IMR-90 (cell line): ENCODE measurements at regions not wholly inside any gene's neighbourhood (a gene's known extent, or its start where the extent isn't known, plus 50 kb on each side); places are given as distances from the start of the nearest gene placed in this dataset.

ENCODE experiments used
- ATAC-seq: fragments of 200-7000 bp; cut with Tn5 transposase; 2 replicates; pipeline ENCODE4 v1.9.1; 2020; ENCODE audit warnings: low read depth, mild to moderate bottlenecking, moderate library complexity
- BruUV-seq: library from RNA; stranded (reverse); fragments of 400-500 nt; replicated peaks from 2 replicates; lab custom pipeline; 2021; lab: Mats Ljungman, UMichigan
- CTCF ChIA-PET: fragments of 300-600 bp; formaldehyde crosslinking; extraction: SDS; loops from one replicate; lab custom pipeline; 2021; ENCODE audit warnings: antibody characterized with exemption; lab: Yijun Ruan, JAX
- POLR2A ChIA-PET: fragments of 300-600 bp; sonication (Branson Sonifier 250); formaldehyde crosslinking; loops from one replicate; lab custom pipeline; 2022; ENCODE audit warnings: antibody characterized with exemption; ENCODE audit not compliant: unreplicated experiment; lab: Charles Lee
- DNase-seq: peaks from one replicate; pipeline ENCODE4 v3.0.0; 2013
- H2AFZ ChIP-seq: replicated peaks from 2 replicates; pipeline ENCODE3; 2013; ENCODE audit warnings: low read length, mild to moderate bottlenecking; ENCODE audit not compliant: poor library complexity
- H2AK5ac ChIP-seq: 2 replicates; pipeline ENCODE4 v1.6.1; 2013; ENCODE audit warnings: low read depth, low read length, inconsistent platforms
- H2AK9ac ChIP-seq: replicated peaks from 2 replicates; pipeline ENCODE3; 2013; ENCODE audit warnings: mild to moderate bottlenecking, low read depth, low read length, moderate library complexity; ENCODE audit not compliant: poor library complexity
- H2BK120ac ChIP-seq: 2 replicates; pipeline ENCODE4 v1.6.1; 2013; ENCODE audit warnings: low read depth, low read length, inconsistent platforms
- H2BK15ac ChIP-seq: 3 replicates; pipeline ENCODE4 v1.6.1; 2013; ENCODE audit warnings: low read depth, low read length, inconsistent platforms
- H2BK20ac ChIP-seq: 2 replicates; pipeline ENCODE4 v1.6.1; 2013; ENCODE audit warnings: low read depth, mild to moderate bottlenecking, inconsistent platforms, low read length, moderate library complexity
- H2BK5ac ChIP-seq: 2 replicates; pipeline ENCODE4 v1.6.1; 2013; ENCODE audit warnings: mild to moderate bottlenecking, low read depth, low read length, inconsistent platforms; ENCODE audit not compliant: poor library complexity, severe bottlenecking
- H3K14ac ChIP-seq: replicated peaks from 2 replicates; pipeline ENCODE4 v1.6.1; 2013; ENCODE audit warnings: low read depth, low read length, inconsistent platforms
- H3K18ac ChIP-seq: 2 replicates; pipeline ENCODE4 v1.6.1; 2013; ENCODE audit warnings: low read depth, low read length, control low read depth
- H3K23ac ChIP-seq: 2 replicates; pipeline ENCODE4 v1.6.1; 2013; ENCODE audit warnings: low read depth, low read length, inconsistent platforms
- H3K27ac ChIP-seq: 2 replicates; pipeline ENCODE4 v1.5.1; 2013; ENCODE audit warnings: mild to moderate bottlenecking, control low read depth, low read length; ENCODE audit not compliant: insufficient read depth
- H3K27me3 ChIP-seq: 2 replicates; pipeline ENCODE4 v1.6.1; 2013; ENCODE audit warnings: low read length; ENCODE audit not compliant: control insufficient read depth, insufficient read depth
- H3K36me3 ChIP-seq: 2 replicates; pipeline ENCODE4 v1.6.1; 2013; ENCODE audit warnings: low read length, mixed read lengths; ENCODE audit not compliant: control insufficient read depth, insufficient read depth
- H3K4ac ChIP-seq: 2 replicates; pipeline ENCODE4 v1.6.1; 2013; ENCODE audit warnings: low read depth, low read length, inconsistent platforms
- H3K4me1 ChIP-seq: 2 replicates; pipeline ENCODE4 v1.6.1; 2013; ENCODE audit warnings: low read length, mixed read lengths; ENCODE audit not compliant: control insufficient read depth, insufficient read depth
- H3K4me2 ChIP-seq: 2 replicates; pipeline ENCODE4 v1.6.1; 2013; ENCODE audit warnings: low read depth, mild to moderate bottlenecking, control low read depth, low read length, moderate library complexity
- H3K4me3 ChIP-seq: 2 replicates; pipeline ENCODE4 v1.5.1; 2013; ENCODE audit warnings: low read depth, mild to moderate bottlenecking, control low read depth, low read length, moderate library complexity; ENCODE audit not compliant: insufficient read depth
- H3K56ac ChIP-seq: 2 replicates; pipeline ENCODE4 v1.6.1; 2013; ENCODE audit warnings: low read length, inconsistent platforms; ENCODE audit not compliant: insufficient read depth; ENCODE audit errors: extremely low read depth
- H3K79me1 ChIP-seq, 2 experiments: 2 replicates each; pipeline ENCODE4 v1.6.1; 2013; ENCODE audit warnings: low read length in 2 of 2, inconsistent platforms in 1 of 2, low read depth in 1 of 2
- H3K9ac ChIP-seq: 2 replicates; pipeline ENCODE4 v1.6.1; 2013; ENCODE audit warnings: low read depth, low read length, control low read depth
- H3K9me1 ChIP-seq: 2 replicates; pipeline ENCODE4 v1.6.1; 2013; ENCODE audit warnings: low read length, inconsistent platforms; ENCODE audit not compliant: insufficient read depth
- H3K9me3 ChIP-seq: 2 replicates; pipeline ENCODE4 v1.6.1; 2013; ENCODE audit warnings: low read length; ENCODE audit not compliant: control insufficient read depth, insufficient read depth
- H4K20me1 ChIP-seq: 2 replicates; pipeline ENCODE4 v1.6.1; 2013; ENCODE audit warnings: low read length, inconsistent platforms; ENCODE audit not compliant: insufficient read depth
- H4K5ac ChIP-seq: 2 replicates; pipeline ENCODE4 v1.6.1; 2013; ENCODE audit warnings: mild to moderate bottlenecking, low read depth, low read length, control low read depth
- H4K8ac ChIP-seq, 2 experiments: 2 replicates each; pipeline ENCODE4 v1.6.1; 2013; ENCODE audit warnings: low read depth in 2 of 2, low read length in 2 of 2, control low read depth in 1 of 2, inconsistent platforms in 1 of 2
- H4K91ac ChIP-seq: 2 replicates; pipeline ENCODE4 v1.6.1; 2013; ENCODE audit warnings: low read depth, low read length, inconsistent platforms; ENCODE audit not compliant: insufficient read depth
- CEBPB ChIP-seq: IDR thresholded peaks from 2 replicates; pipeline ENCODE4 v1.6.1; 2012; ENCODE audit warnings: low read depth, low read length, improper control_type of control experiment
- FOS ChIP-seq: fragments of 150-350 bp; IDR thresholded peaks from 2 replicates; pipeline ENCODE4 v1.6.1; 2016; ENCODE audit warnings: low read depth, low read length
- MAFK ChIP-seq: IDR thresholded peaks from 2 replicates; pipeline ENCODE4 v1.6.1; 2012; ENCODE audit warnings: low read depth, low read length, improper control_type of control experiment
- MAZ ChIP-seq: IDR thresholded peaks from 2 replicates; pipeline ENCODE4 v1.6.1; 2012; ENCODE audit warnings: low read depth, mild to moderate bottlenecking, low read length, improper control_type of control experiment, moderate library complexity, borderline replicate concordance
- MXI1 ChIP-seq: IDR thresholded peaks from 2 replicates; pipeline ENCODE4 v1.6.1; 2012; ENCODE audit warnings: low read depth, mild to moderate bottlenecking, low read length, moderate library complexity, borderline replicate concordance
- POLR2A ChIP-seq: IDR thresholded peaks from 2 replicates; pipeline ENCODE4 v1.6.1; 2012; ENCODE audit warnings: mild to moderate bottlenecking, low read depth, low read length
- RCOR1 ChIP-seq: IDR thresholded peaks from 2 replicates; pipeline ENCODE4 v1.6.1; 2012; ENCODE audit warnings: mild to moderate bottlenecking, low read length, improper control_type of control experiment; ENCODE audit not compliant: insufficient replicate concordance
- SMC3 ChIP-seq: fragments of 150-350 bp; IDR thresholded peaks from 2 replicates; pipeline ENCODE4 v1.6.1; 2016; ENCODE audit warnings: low read depth, mild to moderate bottlenecking, antibody characterized with exemption, low read length, moderate library complexity
- WGBS, 2 experiments: methylation state at CpG; one replicate each; pipeline versions ENCODE4 v1.1.5 to v1.1.7; 2013; ENCODE audit warnings: missing lambda C conversion rate in 2 of 2; ENCODE audit not compliant: insufficient read length in 1 of 2; ENCODE audit errors: extremely low coverage in 2 of 2; 5-methylcytosine and 5-hydroxymethylcytosine counted together
- dilution Hi-C: fragments of 300-500 bp; cut with HindIII; formaldehyde crosslinking; loops from one replicate; pipeline ENCODE4 v1.14.3; 2018; ENCODE audit warnings: low sequenced_read_pairs; ENCODE audit not compliant: unreplicated experiment
- in situ Hi-C: fragments of 300-500 bp; cut with MboI; formaldehyde crosslinking; loops from 3 replicates; pipeline ENCODE4 v1.14.3; 2019; ENCODE audit warnings: low sequenced_read_pairs, inconsistent platforms, mixed read lengths
- intact Hi-C: fragments of 100-400 bp; cut with micrococcal nuclease; formaldehyde crosslinking; loops from 2 replicates; pipeline ENCODE4 v1.10.0; 2022

- no peak for DNase-seq
- H4K5ac ChIP-seq = no peak overlapping the region
- H3K9me1 ChIP-seq = no peaks in the 10 kb centered on the region
- H4K91ac ChIP-seq = no peak overlapping the region
- H3K9me3 ChIP-seq = peaks cover 4% of the 10 kb centered on the region
- H2BK120ac ChIP-seq = no peak overlapping the region
- in situ Hi-C loops (no loop called here), intact Hi-C loops (no loop called here), dilution Hi-C loops (no loop called here)
- ChIA-PET CTCF (no interaction called here), POLR2A (no interaction called here)
- no peak overlapping the region for H2BK5ac ChIP-seq
- no peak overlapping the region for H3K27ac ChIP-seq
- H4K8ac ChIP-seq = no peak overlapping the region
- no peak overlapping the region for H2AK9ac ChIP-seq
- H3K4ac ChIP-seq = no peak overlapping the region
- H3K18ac ChIP-seq = no peak overlapping the region
- H3K27me3 ChIP-seq = no peaks in the 10 kb centered on the region
- no peaks in the 10 kb centered on the region for H3K36me3 ChIP-seq
- no peaks in the 10 kb centered on the region for H3K79me1 ChIP-seq
- H2BK15ac ChIP-seq = no peak overlapping the region
- no peak for ATAC-seq
- H4K20me1 ChIP-seq = no peaks in the 10 kb centered on the region
- no peak overlapping the region for H3K9ac ChIP-seq
- H3K14ac ChIP-seq = no peak overlapping the region
- no peak overlapping the region for H3K4me2 ChIP-seq
- no peak overlapping the region for H3K56ac ChIP-seq
- no peak overlapping the region for H2AFZ ChIP-seq
- no peaks in the 10 kb centered on the region for H3K4me1 ChIP-seq
- no peak for TF ChIP-seq MAFK
- TF ChIP-seq RCOR1 = no peak
- no peak for TF ChIP-seq POLR2A
- TF ChIP-seq CEBPB = no peak
- TF ChIP-seq MXI1 = no peak
- TF ChIP-seq MAZ = no peak
- no peak for TF ChIP-seq FOS
- TF ChIP-seq SMC3 = no peak
- no peak overlapping the region for H2BK20ac ChIP-seq
- H3K23ac ChIP-seq = no peak overlapping the region
- WGBS, 2 experiments = no CpG with 5 or more reads among the region's 2 CpGs
- no peak overlapping the region for H2AK5ac ChIP-seq
- H3K4me3 ChIP-seq = no peak overlapping the region
- BruUV-seq = no TSS peak
These were observed 1240.8 kb upstream of the ADGRB3 start for GRCh38 chr6:67394254-67394653.
